ENCODE measurements at regions not wholly inside any gene's neighbourhood (a gene's known extent, or its start where the extent isn't known, plus 50 kb on each side); places are given as distances from the start of the nearest gene placed in this dataset.

- no peak overlapping the region for H3K4me3 ChIP-seq (ENCODE audit: low read depth, low read length)
- TF ChIP-seq CTCF (conservative IDR thresholded peaks at IDR 0.05; ENCODE audit: low read depth, low read length): no peak
- no peak for DNase-seq (ENCODE audit: low read depth)
These were observed 549.3 kb downstream of the TBL1XR1 start for GRCh38 chr3:176647987-176648386.

GRCh38 chr3:176633511-176633910 is 563.8 kb downstream of the TBL1XR1 start:
- TF ChIP-seq CTCF (conservative IDR thresholded peaks at IDR 0.05; ENCODE audit: low read depth, low read length): peak; percentile 8
- no peak for DNase-seq (ENCODE audit: low read depth)
- H3K4me3 ChIP-seq (ENCODE audit: low read depth, low read length): no peak overlapping the region

GRCh38 chr3:176632925-176633324 is 564.4 kb downstream of the TBL1XR1 start:
- DNase-seq (ENCODE audit: low read depth): no peak
- TF ChIP-seq CTCF (conservative IDR thresholded peaks at IDR 0.05; ENCODE audit: low read depth, low read length): no peak
- no peak overlapping the region for H3K4me3 ChIP-seq (ENCODE audit: low read depth, low read length)

GRCh38 chr3:176631165-176631564 is 566.1 kb downstream of the TBL1XR1 start:
- no peak overlapping the region for H3K4me3 ChIP-seq (ENCODE audit: low read depth, low read length)
- DNase-seq (ENCODE audit: low read depth): peak; percentile 19
- no peak for TF ChIP-seq CTCF (conservative IDR thresholded peaks at IDR 0.05; ENCODE audit: low read depth, low read length)

GRCh38 chr3:176628101-176628639 is 569.1 kb downstream of the TBL1XR1 start:
- no peak for DNase-seq (ENCODE audit: low read depth)
- TF ChIP-seq CTCF (conservative IDR thresholded peaks at IDR 0.05; ENCODE audit: low read depth, low read length): no peak
- no peak overlapping the region for H3K4me3 ChIP-seq (ENCODE audit: low read depth, low read length)

- no peak overlapping the region for H3K4me3 ChIP-seq (ENCODE audit: low read depth, low read length)
- TF ChIP-seq CTCF (conservative IDR thresholded peaks at IDR 0.05; ENCODE audit: low read depth, low read length): no peak
- DNase-seq (ENCODE audit: low read depth): no peak
These were observed 573.7 kb downstream of the TBL1XR1 start for GRCh38 chr3:176623468-176624150.

GRCh38 chr3:176619833-176620232 is 577.4 kb downstream of the TBL1XR1 start:
- no peak overlapping the region for H3K4me3 ChIP-seq (ENCODE audit: low read depth, low read length)
- DNase-seq (ENCODE audit: low read depth): no peak
- TF ChIP-seq CTCF (conservative IDR thresholded peaks at IDR 0.05; ENCODE audit: low read depth, low read length): no peak
